ENCODE measurements at regions not wholly inside any gene's neighbourhood (a gene's known extent, or its start where the extent isn't known, plus 50 kb on each side); places are given as distances from the start of the nearest gene placed in this dataset.

DNA sequence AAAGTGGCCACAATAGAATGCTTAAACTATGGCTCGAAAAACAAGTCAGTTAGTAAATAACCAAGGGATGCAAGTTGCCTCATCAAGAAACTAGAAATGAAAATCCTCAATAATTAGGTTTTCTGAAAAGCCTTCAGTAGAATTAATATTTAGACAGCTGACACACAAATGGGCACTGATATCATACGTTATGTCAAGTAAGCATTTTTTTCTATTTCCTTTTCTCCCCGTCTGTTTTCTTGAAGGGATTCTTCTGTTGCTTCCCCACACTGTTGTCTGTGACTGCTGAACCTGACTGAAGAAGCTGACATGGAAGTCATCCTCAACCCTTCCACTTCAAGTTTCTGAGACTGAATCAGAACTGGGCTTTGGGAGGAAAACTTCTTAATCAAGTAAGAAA, 151.8 kb upstream of the CADM2 start:
- peaks cover 8% of the 10 kb centered on the region for H3K9me3 Mint-ChIP-seq
- no peak overlapping the region for H3K4me3 Mint-ChIP-seq
- no peak for DNase-seq
- H3K27ac Mint-ChIP-seq: no peak overlapping the region
- TF ChIP-seq, protein P1, sequence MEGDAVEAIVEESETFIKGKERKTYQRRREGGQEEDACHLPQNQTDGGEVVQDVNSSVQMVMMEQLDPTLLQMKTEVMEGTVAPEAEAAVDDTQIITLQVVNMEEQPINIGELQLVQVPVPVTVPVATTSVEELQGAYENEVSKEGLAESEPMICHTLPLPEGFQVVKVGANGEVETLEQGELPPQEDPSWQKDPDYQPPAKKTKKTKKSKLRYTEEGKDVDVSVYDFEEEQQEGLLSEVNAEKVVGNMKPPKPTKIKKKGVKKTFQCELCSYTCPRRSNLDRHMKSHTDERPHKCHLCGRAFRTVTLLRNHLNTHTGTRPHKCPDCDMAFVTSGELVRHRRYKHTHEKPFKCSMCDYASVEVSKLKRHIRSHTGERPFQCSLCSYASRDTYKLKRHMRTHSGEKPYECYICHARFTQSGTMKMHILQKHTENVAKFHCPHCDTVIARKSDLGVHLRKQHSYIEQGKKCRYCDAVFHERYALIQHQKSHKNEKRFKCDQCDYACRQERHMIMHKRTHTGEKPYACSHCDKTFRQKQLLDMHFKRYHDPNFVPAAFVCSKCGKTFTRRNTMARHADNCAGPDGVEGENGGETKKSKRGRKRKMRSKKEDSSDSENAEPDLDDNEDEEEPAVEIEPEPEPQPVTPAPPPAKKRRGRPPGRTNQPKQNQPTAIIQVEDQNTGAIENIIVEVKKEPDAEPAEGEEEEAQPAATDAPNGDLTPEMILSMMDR (IDR thresholded peaks at IDR 0.05): no peak
- H3K4me1 Mint-ChIP-seq: no peaks in the 10 kb centered on the region
- H3K27me3 Mint-ChIP-seq (ENCODE audit: low read depth, poor library complexity): no peaks in the 10 kb centered on the region
- no peaks in the 10 kb centered on the region for H3K36me3 Mint-ChIP-seq (ENCODE audit: low read depth)

DNA sequence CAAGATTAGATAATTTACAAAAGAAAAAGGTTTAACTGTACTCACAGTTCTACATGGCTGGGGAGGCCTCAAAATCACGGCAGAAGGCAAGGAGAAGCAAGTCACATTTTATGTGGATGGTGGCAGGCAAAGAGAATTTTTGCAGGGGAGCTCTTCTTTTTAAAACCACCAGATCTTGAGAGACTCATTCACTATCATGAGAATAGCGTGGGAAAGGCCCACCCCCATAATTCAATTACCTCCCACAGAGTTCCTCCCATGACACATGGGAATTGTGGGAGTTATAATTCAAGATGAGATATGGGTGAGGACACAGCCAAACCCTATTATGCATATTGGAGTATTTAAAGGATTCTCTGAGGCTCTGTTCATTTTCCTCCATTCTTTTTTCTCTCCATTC, 138.7 kb upstream of the CADM2 start:
- Mint-ChIP-seq H3K4me3 (no peak overlapping the region), H3K4me1 (no peaks in the 10 kb centered on the region), H3K27ac (no peak overlapping the region), H3K36me3 (ENCODE audit: low read depth) (no peaks in the 10 kb centered on the region), H3K27me3 (ENCODE audit: low read depth, poor library complexity) (no peaks in the 10 kb centered on the region), H3K9me3 (peaks cover 3% of the 10 kb centered on the region)
- TF ChIP-seq, protein P1 (IDR thresholded peaks at IDR 0.05): no peak
- DNase-seq: no peak

DNA sequence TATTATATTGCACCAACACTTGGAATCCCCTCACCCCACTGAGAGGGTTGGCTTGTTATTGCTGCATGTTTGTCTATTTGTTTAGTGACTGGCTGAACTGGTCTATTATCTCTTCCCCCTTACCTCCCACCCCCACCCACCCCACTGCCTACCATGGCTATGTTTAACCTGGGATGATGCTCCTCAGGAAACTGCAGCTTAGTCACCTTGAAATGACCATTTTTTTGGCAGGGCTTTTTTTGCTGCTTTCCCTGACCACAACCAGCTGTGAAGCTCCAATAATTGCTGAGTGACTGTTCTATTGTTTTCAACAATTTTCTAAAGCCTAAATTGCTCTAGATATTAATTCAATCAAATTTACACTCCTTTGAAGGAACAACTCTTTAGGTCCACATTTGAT, 137.9 kb upstream of the CADM2 start:
- H3K4me3 Mint-ChIP-seq: no peak overlapping the region
- no peak overlapping the region for H3K27ac Mint-ChIP-seq
- no peaks in the 10 kb centered on the region for H3K36me3 Mint-ChIP-seq (ENCODE audit: low read depth)
- no peaks in the 10 kb centered on the region for H3K4me1 Mint-ChIP-seq
- no peaks in the 10 kb centered on the region for H3K27me3 Mint-ChIP-seq (ENCODE audit: low read depth, poor library complexity)
- DNase-seq: no peak
- TF ChIP-seq, protein P1 (IDR thresholded peaks at IDR 0.05): no peak
- peaks cover 3% of the 10 kb centered on the region for H3K9me3 Mint-ChIP-seq

DNA sequence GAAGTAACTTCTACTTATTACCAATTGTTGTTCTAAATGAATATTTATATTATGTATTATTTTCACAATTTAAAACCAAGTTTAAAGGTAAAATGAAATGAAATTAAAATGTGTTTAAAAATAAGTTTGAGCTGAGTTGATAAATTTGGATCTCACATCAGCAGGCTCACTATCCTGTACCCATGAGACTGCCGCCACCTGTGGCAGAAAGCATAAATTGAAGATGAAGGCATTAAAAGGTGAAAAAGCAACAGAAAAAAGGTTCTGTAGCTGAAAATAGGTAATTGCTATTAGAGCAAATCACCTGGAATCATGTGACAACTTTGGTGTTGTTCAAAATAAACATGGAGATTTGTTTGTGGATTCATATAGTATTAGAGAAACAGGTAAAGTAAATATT, 133.0 kb upstream of the CADM2 start:
- no peaks in the 10 kb centered on the region for H3K9me3 Mint-ChIP-seq
- H3K4me3 Mint-ChIP-seq: no peak overlapping the region
- H3K27ac Mint-ChIP-seq: no peak overlapping the region
- no peak for DNase-seq
- H3K4me1 Mint-ChIP-seq: no peaks in the 10 kb centered on the region
- no peaks in the 10 kb centered on the region for H3K36me3 Mint-ChIP-seq (ENCODE audit: low read depth)
- TF ChIP-seq, protein P1 (IDR thresholded peaks at IDR 0.05): no peak
- no peaks in the 10 kb centered on the region for H3K27me3 Mint-ChIP-seq (ENCODE audit: low read depth, poor library complexity)

DNA sequence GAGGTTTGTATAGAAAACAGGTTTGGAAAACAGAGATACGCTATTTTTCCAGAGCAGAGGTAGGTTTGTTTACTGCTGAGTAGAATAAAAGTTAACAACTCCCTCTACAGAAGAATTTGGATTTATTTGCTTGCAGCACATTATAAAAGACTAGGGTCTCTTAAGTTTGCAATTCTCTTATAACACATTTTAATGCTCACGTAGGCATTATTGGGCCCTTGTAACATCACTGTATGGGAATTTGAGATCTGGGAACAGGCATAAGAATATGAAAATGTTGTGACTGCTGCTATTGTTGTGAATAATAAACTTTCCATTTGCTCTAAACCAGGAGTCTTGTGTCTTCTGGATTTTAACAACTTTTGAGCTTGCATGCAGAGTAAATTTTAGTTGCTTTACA, 128.3 kb upstream of the CADM2 start:
- Mint-ChIP-seq H3K9me3 (peaks cover 4% of the 10 kb centered on the region), H3K4me1 (no peaks in the 10 kb centered on the region), H3K27ac (no peak overlapping the region), H3K4me3 (no peak overlapping the region), H3K27me3 (ENCODE audit: low read depth, poor library complexity) (peaks cover 4% of the 10 kb centered on the region), H3K36me3 (ENCODE audit: low read depth) (peaks cover 5% of the 10 kb centered on the region)
- no peak for DNase-seq
- TF ChIP-seq, protein P1 (IDR thresholded peaks at IDR 0.05): no peak

DNA sequence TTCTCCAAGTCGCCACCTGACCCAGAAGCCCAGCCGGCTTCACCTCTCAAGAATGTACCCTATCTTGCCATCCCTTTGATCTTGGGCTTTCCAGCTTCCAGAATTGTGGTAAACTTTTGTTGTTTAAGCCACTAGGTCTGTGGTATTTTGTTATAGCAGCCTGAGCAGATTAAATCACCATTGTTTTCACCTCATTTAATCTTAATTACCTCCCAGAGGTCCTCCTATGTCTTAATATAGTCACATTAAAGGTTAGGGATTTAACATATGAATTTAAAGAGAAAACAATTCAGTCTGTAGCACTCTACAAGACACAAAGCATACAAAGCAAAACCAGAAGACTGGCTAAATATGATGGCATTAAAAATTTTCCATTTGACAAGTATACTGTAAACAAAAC, 123.4 kb upstream of the CADM2 start:
- Mint-ChIP-seq H3K27me3 (ENCODE audit: low read depth, poor library complexity) (peaks cover 4% of the 10 kb centered on the region), H3K36me3 (ENCODE audit: low read depth) (peaks cover 5% of the 10 kb centered on the region), H3K4me1 (no peaks in the 10 kb centered on the region), H3K9me3 (peaks cover 4% of the 10 kb centered on the region), H3K27ac (no peak overlapping the region), H3K4me3 (no peak overlapping the region)
- TF ChIP-seq, protein P1 (IDR thresholded peaks at IDR 0.05): no peak
- no peak for DNase-seq
